ENCODE measurements at regions not wholly inside any gene's neighbourhood (a gene's known extent, or its start where the extent isn't known, plus 50 kb on each side); places are given as distances from the start of the nearest gene placed in this dataset.

- Histone ChIP-seq H3K4me3 (ENCODE audit: low read depth, low read length, poor library complexity, severe bottlenecking) (no peak overlapping the region), H3K4me2 (ENCODE audit: low read length) (peak overlapping the region; percentile 1; the same call in 1 of the 2 replicates), H3K27ac (ENCODE audit: low read depth, low read length, poor library complexity, severe bottlenecking) (no peak overlapping the region)
Observed at GRCh38 chr7:112866424-112866823, 76.2 kb upstream of the TMEM168 start.

GRCh38 chr7:112864380-112864779 is 74.2 kb upstream of the TMEM168 start:
- no peaks in the 10 kb centered on the region for H3F3A ChIP-seq (ENCODE audit: insufficient read depth, low read length)
- no peaks in the 10 kb centered on the region for H3K27me3 ChIP-seq (ENCODE audit: insufficient read depth, low read length)
- H3K4me2 ChIP-seq (ENCODE audit: low read length), result no peak overlapping the region
- TF ChIP-seq EZH2 (IDR thresholded peaks at IDR 0.05; ENCODE audit: borderline replicate concordance, low read length) (no peak), CTCF (IDR thresholded peaks at IDR 0.05; ENCODE audit: low read length) (no peak)
- H3K27ac ChIP-seq (ENCODE audit: low read depth, low read length, poor library complexity, severe bottlenecking), result no peak overlapping the region
- H3K79me2 ChIP-seq (ENCODE audit: insufficient read depth, low read length), result no peaks in the 10 kb centered on the region
- H3K4me3 ChIP-seq (ENCODE audit: low read depth, low read length, poor library complexity, severe bottlenecking), result no peak overlapping the region
- H2AFZ ChIP-seq (ENCODE audit: low read length), result no peak overlapping the region
- H3K9ac ChIP-seq (ENCODE audit: low read length), result no peak overlapping the region
- H3K9me2 ChIP-seq (ENCODE audit: low read depth, low read length), result no peaks in the 10 kb centered on the region
- H3K9me3 ChIP-seq (ENCODE audit: low read length), result peaks cover 12% of the 10 kb centered on the region; the same call in 1 of the 2 replicates
- H3K4me1 ChIP-seq (ENCODE audit: insufficient read depth, low read length, severe bottlenecking), result peaks cover 9% of the 10 kb centered on the region
- no peaks in the 10 kb centered on the region for H3K36me3 ChIP-seq (ENCODE audit: insufficient read depth, low read length)
- no peaks in the 10 kb centered on the region for H4K20me1 ChIP-seq (ENCODE audit: insufficient read depth, low read length)

More at GRCh38 chr7:112866424-112866823, 76.2 kb upstream of the TMEM168 start:
- Histone ChIP-seq H3F3A (ENCODE audit: insufficient read depth, low read length) (no peaks in the 10 kb centered on the region), H3K79me2 (ENCODE audit: insufficient read depth, low read length) (no peaks in the 10 kb centered on the region), H3K9ac (ENCODE audit: low read length) (no peak overlapping the region), H3K9me3 (ENCODE audit: low read length) (peaks cover 12% of the 10 kb centered on the region; the same call in 1 of the 2 replicates), H3K4me1 (ENCODE audit: insufficient read depth, low read length, severe bottlenecking) (peaks cover 9% of the 10 kb centered on the region), H4K20me1 (ENCODE audit: insufficient read depth, low read length) (no peaks in the 10 kb centered on the region), H3K9me2 (ENCODE audit: low read depth, low read length) (no peaks in the 10 kb centered on the region), H2AFZ (ENCODE audit: low read length) (no peak overlapping the region), H3K36me3 (ENCODE audit: insufficient read depth, low read length) (no peaks in the 10 kb centered on the region), H3K27me3 (ENCODE audit: insufficient read depth, low read length) (no peaks in the 10 kb centered on the region)
- TF ChIP-seq CTCF (IDR thresholded peaks at IDR 0.05; ENCODE audit: low read length), result no peak
- no peak for TF ChIP-seq EZH2 (IDR thresholded peaks at IDR 0.05; ENCODE audit: borderline replicate concordance, low read length)

- Histone ChIP-seq H3K9me3 (ENCODE audit: low read length) (peaks cover 12% of the 10 kb centered on the region; the same call in 1 of the 2 replicates), H3K27ac (ENCODE audit: low read depth, low read length, poor library complexity, severe bottlenecking) (no peak overlapping the region), H3K4me1 (ENCODE audit: insufficient read depth, low read length, severe bottlenecking) (no peaks in the 10 kb centered on the region), H3K4me3 (ENCODE audit: low read depth, low read length, poor library complexity, severe bottlenecking) (no peak overlapping the region), H3K9me2 (ENCODE audit: low read depth, low read length) (no peaks in the 10 kb centered on the region), H4K20me1 (ENCODE audit: insufficient read depth, low read length) (no peaks in the 10 kb centered on the region), H2AFZ (ENCODE audit: low read length) (no peak overlapping the region), H3K27me3 (ENCODE audit: insufficient read depth, low read length) (no peaks in the 10 kb centered on the region), H3K4me2 (ENCODE audit: low read length) (no peak overlapping the region), H3K79me2 (ENCODE audit: insufficient read depth, low read length) (no peaks in the 10 kb centered on the region), H3F3A (ENCODE audit: insufficient read depth, low read length) (no peaks in the 10 kb centered on the region), H3K9ac (ENCODE audit: low read length) (no peak overlapping the region), H3K36me3 (ENCODE audit: insufficient read depth, low read length) (no peaks in the 10 kb centered on the region)
- TF ChIP-seq CTCF (IDR thresholded peaks at IDR 0.05; ENCODE audit: low read length), result no peak
- no peak for TF ChIP-seq EZH2 (IDR thresholded peaks at IDR 0.05; ENCODE audit: borderline replicate concordance, low read length)
Observed at GRCh38 chr7:112858838-112859237, 68.6 kb upstream of the TMEM168 start.

Measured in OCI-LY1 (cell line).